SJSA1 (cell line): ENCODE measurements at regions not wholly inside any gene's neighbourhood (a gene's known extent, or its start where the extent isn't known, plus 50 kb on each side); places are given as distances from the start of the nearest gene placed in this dataset.

Experiments used
- DNase-seq, 2 experiments: peaks; one replicate each; pipeline ENCODE4 v3.0.0-alpha.2; 2015 to 2020; ENCODE audit warnings: low spot score in 2 of 2, low read depth in 1 of 2
- H3K27ac ChIP-seq: fragments of 250-450 bp; sonication (Bioruptor Pico); 2 replicates; pipeline ENCODE4 v1.5.1; 2020; ENCODE audit warnings: mild to moderate bottlenecking, moderate library complexity
- H3K27me3 ChIP-seq: fragments of 250-450 bp; sonication (Bioruptor Pico); replicated peaks from 2 replicates; pipeline ENCODE4 v1.5.1; 2020; ENCODE audit warnings: mild to moderate bottlenecking, moderate library complexity
- H3K36me3 ChIP-seq: fragments of 250-450 bp; sonication (Bioruptor Pico); 2 replicates; pipeline ENCODE4 v1.5.1; 2020; ENCODE audit warnings: mild to moderate bottlenecking
- H3K4me1 ChIP-seq: fragments of 250-450 bp; sonication (Bioruptor Pico); replicated peaks from 2 replicates; pipeline ENCODE4 v1.6.1; 2021; ENCODE audit warnings: mild to moderate bottlenecking
- H3K4me3 ChIP-seq: fragments of 250-450 bp; sonication (Bioruptor Pico); 2 replicates; pipeline ENCODE4 v1.5.1; 2020; ENCODE audit warnings: mild to moderate bottlenecking
- H3K9me3 ChIP-seq: fragments of 250-450 bp; sonication (Bioruptor Pico); replicated peaks from 2 replicates; pipeline ENCODE4 v1.5.1; 2020; ENCODE audit warnings: mild to moderate bottlenecking

- DNase-seq, result peak in 1 of 2 experiments; percentile 56
- peaks cover 24% of the 10 kb centered on the region for H3K4me1 ChIP-seq
- peak overlapping the region; percentile 16; the same call in 1 of the 2 replicates for H3K27ac ChIP-seq
- no peaks in the 10 kb centered on the region for H3K9me3 ChIP-seq
- H3K27me3 ChIP-seq, result no peaks in the 10 kb centered on the region
- no peaks in the 10 kb centered on the region for H3K36me3 ChIP-seq
- no peak overlapping the region for H3K4me3 ChIP-seq
These were observed 302.0 kb downstream of the KLF12 start for GRCh38 chr13:73832128-73832588.

DNA sequence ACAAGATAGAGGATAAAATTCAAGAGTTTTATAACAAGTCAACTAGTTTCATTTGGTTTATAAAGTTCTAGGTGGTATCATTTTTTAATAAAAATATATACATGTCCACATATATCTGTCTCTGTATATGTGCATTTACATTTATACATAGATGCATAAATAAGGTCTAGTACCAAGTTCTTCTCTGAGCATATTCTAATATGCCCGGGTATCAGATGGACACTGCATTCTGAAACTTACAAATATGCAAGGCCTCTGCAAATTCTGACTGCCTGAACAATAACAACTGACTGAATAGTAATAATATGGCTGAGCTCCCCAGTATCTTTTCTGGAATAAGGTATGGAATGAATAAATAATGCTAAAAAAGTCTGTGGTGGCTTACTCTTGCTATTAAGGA, 304.8 kb downstream of the KLF12 start:
- H3K36me3 ChIP-seq, result no peaks in the 10 kb centered on the region
- no peaks in the 10 kb centered on the region for H3K9me3 ChIP-seq
- H3K27me3 ChIP-seq, result no peaks in the 10 kb centered on the region
- no peak for DNase-seq
- no peak overlapping the region for H3K4me3 ChIP-seq
- H3K4me1 ChIP-seq, result peaks cover 24% of the 10 kb centered on the region
- no peak overlapping the region for H3K27ac ChIP-seq

- peaks cover 23% of the 10 kb centered on the region for H3K4me1 ChIP-seq
- H3K9me3 ChIP-seq, result no peaks in the 10 kb centered on the region
- DNase-seq, result no peak
- no peak overlapping the region for H3K4me3 ChIP-seq
- no peak overlapping the region for H3K27ac ChIP-seq
- H3K36me3 ChIP-seq, result no peaks in the 10 kb centered on the region
- H3K27me3 ChIP-seq, result no peaks in the 10 kb centered on the region
These were observed 305.4 kb downstream of the KLF12 start for GRCh38 chr13:73828811-73829210.

- Histone ChIP-seq H3K27ac (no peak overlapping the region), H3K4me3 (no peak overlapping the region), H3K9me3 (no peaks in the 10 kb centered on the region), H3K27me3 (no peaks in the 10 kb centered on the region), H3K36me3 (no peaks in the 10 kb centered on the region), H3K4me1 (peaks cover 9% of the 10 kb centered on the region)
- DNase-seq, result no peak
These were observed 306.8 kb downstream of the KLF12 start for GRCh38 chr13:73827434-73827833.

DNA sequence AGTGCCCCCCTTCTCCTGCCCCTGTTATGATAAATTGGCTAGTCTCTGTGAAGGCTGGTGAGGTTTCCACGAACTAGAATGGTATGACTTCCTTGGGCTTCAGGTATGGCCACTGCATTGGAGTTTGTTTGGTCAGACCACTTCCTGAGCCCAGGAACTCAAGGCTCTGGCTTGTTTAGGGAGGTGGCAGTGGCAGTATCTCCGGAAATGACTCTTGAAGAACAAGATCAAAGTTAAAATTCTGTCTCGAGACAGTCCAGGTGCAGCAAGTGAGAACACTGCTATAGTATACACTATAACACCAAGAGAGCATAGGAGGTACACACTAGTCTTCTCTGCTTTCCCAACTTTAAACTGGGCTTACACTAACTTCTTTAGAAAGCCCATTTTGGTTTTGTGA, 309.1 kb downstream of the KLF12 start:
- Histone ChIP-seq H3K9me3 (no peaks in the 10 kb centered on the region), H3K4me3 (no peak overlapping the region), H3K36me3 (no peaks in the 10 kb centered on the region), H3K4me1 (no peaks in the 10 kb centered on the region), H3K27ac (no peak overlapping the region), H3K27me3 (no peaks in the 10 kb centered on the region)
- no peak for DNase-seq

DNA sequence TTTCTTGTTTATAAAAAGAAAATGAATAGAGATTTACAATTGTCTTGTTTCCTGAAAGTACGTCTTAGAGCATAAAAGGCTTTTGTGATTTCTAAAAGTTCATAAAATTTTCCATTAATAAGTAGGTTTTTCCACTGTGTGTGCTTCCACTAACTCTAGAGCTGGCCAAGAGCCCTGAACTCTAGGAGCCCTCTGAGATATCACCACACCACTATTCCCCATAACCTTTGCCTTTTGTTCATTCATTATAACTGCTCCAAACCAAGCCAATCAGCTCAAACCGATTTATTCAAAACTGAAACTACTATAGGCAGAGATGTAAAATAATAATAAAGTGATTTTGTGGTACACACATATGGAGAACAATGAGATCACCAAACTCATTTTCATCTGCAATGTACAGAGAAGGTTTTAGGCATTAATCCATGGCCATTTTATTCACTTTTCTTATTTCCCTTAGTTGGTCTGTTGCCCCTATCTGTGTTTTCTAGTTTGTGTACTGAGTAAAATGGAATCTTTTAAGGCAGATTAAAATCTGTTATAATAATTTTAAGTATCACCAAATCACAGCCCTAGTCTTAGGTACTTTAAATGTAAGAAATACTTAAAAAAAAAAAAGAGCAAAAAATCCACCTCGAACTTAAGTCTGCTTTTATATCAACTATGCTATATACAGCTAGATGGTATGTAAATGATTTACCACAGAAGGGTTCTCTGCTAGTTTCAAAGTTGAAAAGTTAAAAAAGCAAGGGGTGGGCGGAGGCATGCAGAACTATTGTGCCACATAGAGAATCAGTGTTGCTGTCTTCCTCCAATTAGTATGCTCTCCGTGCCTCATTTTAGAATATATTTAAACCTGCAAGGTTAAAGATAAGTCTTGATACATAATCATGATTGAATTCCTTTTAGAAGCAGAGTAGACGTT, 311.3 kb downstream of the KLF12 start:
- no peaks in the 10 kb centered on the region for H3K36me3 ChIP-seq
- no peak for DNase-seq
- no peaks in the 10 kb centered on the region for H3K27me3 ChIP-seq
- no peak overlapping the region for H3K27ac ChIP-seq
- no peaks in the 10 kb centered on the region for H3K9me3 ChIP-seq
- no peaks in the 10 kb centered on the region for H3K4me1 ChIP-seq
- no peak overlapping the region for H3K4me3 ChIP-seq

- no peaks in the 10 kb centered on the region for H3K9me3 ChIP-seq
These were observed 313.5 kb downstream of the KLF12 start for GRCh38 chr13:73820688-73821087.

DNA sequence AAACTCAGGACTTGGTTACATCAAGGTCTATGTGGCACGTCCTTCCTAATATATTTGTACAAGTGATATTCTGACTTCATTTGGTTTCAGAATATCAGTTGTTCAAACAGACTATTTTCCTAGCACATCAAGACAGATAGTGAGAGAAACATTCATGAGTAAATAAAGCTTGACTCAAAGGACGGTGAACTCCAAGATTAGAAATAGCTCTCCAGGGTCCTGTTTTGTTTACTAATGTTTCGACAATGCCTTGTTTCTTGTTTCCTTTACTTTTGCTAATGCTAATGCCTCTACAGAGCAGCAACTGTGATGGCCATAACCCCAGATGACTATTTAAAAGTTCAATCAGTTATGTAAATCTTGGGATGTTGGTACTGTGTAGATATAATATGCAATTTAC, 313.9 kb downstream of the KLF12 start:
- Histone ChIP-seq H3K27ac (no peak overlapping the region), H3K4me1 (no peaks in the 10 kb centered on the region), H3K27me3 (no peaks in the 10 kb centered on the region), H3K4me3 (no peak overlapping the region), H3K36me3 (no peaks in the 10 kb centered on the region), H3K9me3 (no peaks in the 10 kb centered on the region)
- no peak for DNase-seq

More at GRCh38 chr13:73820688-73821087, 313.5 kb downstream of the KLF12 start:
- Histone ChIP-seq H3K4me1 (no peaks in the 10 kb centered on the region), H3K36me3 (no peaks in the 10 kb centered on the region), H3K27ac (no peak overlapping the region), H3K4me3 (no peak overlapping the region), H3K27me3 (no peaks in the 10 kb centered on the region)
- no peak for DNase-seq

GRCh38 chr13:73819711-73820110, 314.5 kb downstream of the KLF12 start:
- Histone ChIP-seq H3K4me3 (no peak overlapping the region), H3K36me3 (no peaks in the 10 kb centered on the region), H3K9me3 (no peaks in the 10 kb centered on the region), H3K4me1 (no peaks in the 10 kb centered on the region), H3K27ac (no peak overlapping the region), H3K27me3 (no peaks in the 10 kb centered on the region)
- DNase-seq, result no peak

DNA sequence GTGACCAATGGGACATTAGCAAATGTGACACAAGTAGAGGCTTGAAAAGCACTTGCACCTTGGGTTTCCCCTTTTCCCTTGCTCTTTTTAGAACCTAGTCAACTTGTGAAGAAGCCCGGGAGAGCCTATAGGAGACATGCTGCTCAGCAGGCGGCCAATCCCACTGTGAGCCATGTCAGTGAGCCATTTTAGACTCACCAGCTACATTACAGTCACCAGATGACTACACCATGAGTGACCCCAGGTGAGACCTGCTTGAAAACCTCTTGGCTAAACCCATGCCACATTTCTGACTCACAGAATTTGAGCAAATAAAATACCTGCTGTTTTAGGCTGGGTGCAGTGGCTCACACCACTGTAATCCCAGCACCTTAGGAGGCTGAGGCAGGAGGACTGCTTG, 317.5 kb downstream of the KLF12 start:
- H3K4me1 ChIP-seq, result no peaks in the 10 kb centered on the region
- no peaks in the 10 kb centered on the region for H3K9me3 ChIP-seq
- H3K27ac ChIP-seq, result no peak overlapping the region
- no peaks in the 10 kb centered on the region for H3K27me3 ChIP-seq
- H3K4me3 ChIP-seq, result no peak overlapping the region
- H3K36me3 ChIP-seq, result no peaks in the 10 kb centered on the region
- DNase-seq, result no peak

DNA sequence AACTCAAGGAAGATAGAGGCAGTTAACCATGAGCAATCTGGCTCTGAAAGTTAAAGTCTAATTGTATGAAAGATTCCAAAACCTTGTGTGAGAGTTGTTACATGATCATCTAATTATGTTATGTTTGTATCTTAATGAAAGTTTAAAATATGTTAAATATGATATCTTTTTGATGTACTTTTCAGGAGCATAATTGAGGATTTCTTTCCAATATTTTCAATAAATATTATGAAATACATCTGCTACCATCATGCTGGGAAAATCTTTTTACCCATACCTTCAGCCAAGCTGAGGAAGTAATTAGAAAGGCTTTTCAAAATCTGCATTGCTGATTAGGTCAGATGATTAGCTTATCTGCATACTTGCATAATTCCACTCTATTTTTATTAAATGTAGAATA, 318.4 kb downstream of the KLF12 start:
- Histone ChIP-seq H3K27ac (no peak overlapping the region), H3K4me3 (no peak overlapping the region), H3K4me1 (no peaks in the 10 kb centered on the region), H3K36me3 (no peaks in the 10 kb centered on the region), H3K27me3 (no peaks in the 10 kb centered on the region), H3K9me3 (no peaks in the 10 kb centered on the region)
- DNase-seq, result no peak

GRCh38 chr13:73810647-73811046, 323.6 kb downstream of the KLF12 start:
- no peaks in the 10 kb centered on the region for H3K27me3 ChIP-seq
- H3K27ac ChIP-seq, result no peak overlapping the region
- DNase-seq, result no peak
- H3K36me3 ChIP-seq, result no peaks in the 10 kb centered on the region
- H3K4me1 ChIP-seq, result peaks cover 11% of the 10 kb centered on the region
- no peak overlapping the region for H3K4me3 ChIP-seq
- H3K9me3 ChIP-seq, result no peaks in the 10 kb centered on the region

DNA sequence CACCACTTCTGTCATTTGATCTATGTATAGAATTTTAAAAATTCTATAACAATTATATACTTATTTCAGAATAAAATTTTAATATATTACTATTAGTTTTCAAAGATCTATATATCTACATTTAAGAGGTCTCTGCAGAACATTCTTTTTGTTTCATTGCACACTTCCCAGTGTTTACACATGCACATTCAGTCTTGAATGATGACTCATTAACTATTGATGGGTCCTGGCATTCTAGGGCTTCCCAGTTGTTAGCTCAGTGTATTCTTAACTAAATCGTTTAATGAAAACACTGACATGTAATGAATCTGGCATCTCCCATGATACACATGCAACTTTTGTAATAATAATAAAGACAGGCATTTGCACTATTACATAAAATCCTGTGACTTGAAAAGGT, 324.6 kb downstream of the KLF12 start:
- H3K4me1 ChIP-seq, result peaks cover 11% of the 10 kb centered on the region
- peak in 1 of 2 experiments; percentile 37 for DNase-seq
- no peak overlapping the region for H3K27ac ChIP-seq

DNA sequence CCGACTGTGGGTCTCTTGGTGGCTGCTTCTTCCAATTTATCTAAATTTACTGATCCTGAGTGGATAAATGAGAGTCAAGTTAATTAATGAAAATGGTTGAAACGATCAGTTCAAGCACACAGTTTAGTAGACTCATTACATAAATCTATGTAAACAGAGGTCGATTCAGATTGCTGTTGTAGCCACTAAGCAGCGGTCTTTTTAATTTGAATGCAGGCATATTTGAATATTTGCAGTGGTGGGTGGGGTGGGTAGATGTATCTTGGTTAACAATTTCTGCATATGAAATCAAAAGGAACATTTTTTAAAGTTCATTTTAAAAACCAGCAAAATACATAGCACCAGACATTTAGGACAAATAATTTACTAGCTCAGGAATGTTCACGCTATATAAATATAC, 325.9 kb downstream of the KLF12 start:
- Histone ChIP-seq H3K27ac (no peak overlapping the region), H3K4me1 (peaks cover 21% of the 10 kb centered on the region), H3K9me3 (no peaks in the 10 kb centered on the region), H3K4me3 (no peak overlapping the region), H3K27me3 (no peaks in the 10 kb centered on the region), H3K36me3 (no peaks in the 10 kb centered on the region)
- no peak for DNase-seq

More for the DNA sequence above, 324.6 kb downstream of the KLF12 start:
- Histone ChIP-seq H3K36me3 (no peaks in the 10 kb centered on the region), H3K4me3 (no peak overlapping the region), H3K27me3 (no peaks in the 10 kb centered on the region), H3K9me3 (no peaks in the 10 kb centered on the region)
